BLaER1 (cell line): ENCODE measurements at regions not wholly inside any gene's neighbourhood (a gene's known extent, or its start where the extent isn't known, plus 50 kb on each side); places are given as distances from the start of the nearest gene placed in this dataset.

ENCODE experiments used
- H3K27ac ChIP-seq: shearing (Covaris generic); formaldehyde crosslinking; 2 replicates; pipeline ENCODE4 v1.8.1; 2022
- H3K27me3 ChIP-seq: shearing (Covaris generic); formaldehyde crosslinking; 2 replicates; pipeline ENCODE4 v1.8.1; 2022
- H3K36me3 ChIP-seq: shearing (Covaris generic); formaldehyde crosslinking; 2 replicates; pipeline ENCODE4 v1.8.1; 2022
- H3K4me1 ChIP-seq: shearing (Covaris generic); formaldehyde crosslinking; 2 replicates; pipeline ENCODE4 v1.8.1; 2022
- H3K4me2 ChIP-seq: shearing (Covaris generic); formaldehyde crosslinking; 2 replicates; pipeline ENCODE4 v1.8.1; 2022
- H3K4me3 ChIP-seq: shearing (Covaris generic); formaldehyde crosslinking; 2 replicates; pipeline ENCODE4 v1.8.1; 2022
- H3K9ac ChIP-seq: shearing (Covaris generic); formaldehyde crosslinking; 2 replicates; pipeline ENCODE4 v1.8.1; 2022
- H3K9me3 ChIP-seq: shearing (Covaris generic); formaldehyde crosslinking; 2 replicates; pipeline ENCODE4 v1.8.1; 2022
- H4K20me1 ChIP-seq: shearing (Covaris generic); formaldehyde crosslinking; 2 replicates; pipeline ENCODE4 v1.8.1; 2022
- Cebpa-rat ChIP-seq: shearing (Covaris generic); IDR thresholded peaks from 2 replicates; pipeline ENCODE4 v1.8.1; 2022

DNA sequence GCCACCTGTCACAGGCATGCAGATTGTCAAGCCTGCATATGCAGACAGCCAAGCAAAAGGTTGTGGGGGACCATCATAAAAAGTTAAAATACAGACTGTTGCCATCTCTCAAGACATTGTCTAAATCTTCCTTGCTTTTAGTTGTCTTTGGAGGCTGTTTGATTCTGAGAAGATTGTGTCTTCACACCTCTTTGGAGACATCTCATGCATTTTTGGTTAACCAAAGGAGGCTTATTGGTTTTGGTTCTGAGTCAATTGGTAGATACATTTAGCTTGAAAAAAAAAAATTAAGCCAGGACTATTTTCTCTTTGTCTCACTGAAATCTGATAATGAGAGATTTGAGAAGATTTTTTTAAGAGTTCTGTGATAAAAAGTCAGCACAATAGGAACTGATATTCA lies 217.6 kb downstream of the LYPLAL1 start:
- H4K20me1 ChIP-seq: no peaks in the 10 kb centered on the region
- no peaks in the 10 kb centered on the region for H3K27me3 ChIP-seq
- H3K27ac ChIP-seq: no peak overlapping the region
- no peaks in the 10 kb centered on the region for H3K4me1 ChIP-seq
- peaks cover 5% of the 10 kb centered on the region; the same call in 1 of the 2 replicates for H3K9me3 ChIP-seq
- no peak overlapping the region for H3K4me2 ChIP-seq
- no peak overlapping the region for H3K9ac ChIP-seq
- no peaks in the 10 kb centered on the region for H3K36me3 ChIP-seq
- TF ChIP-seq Cebpa-rat: no peak
- no peak overlapping the region for H3K4me3 ChIP-seq

DNA sequence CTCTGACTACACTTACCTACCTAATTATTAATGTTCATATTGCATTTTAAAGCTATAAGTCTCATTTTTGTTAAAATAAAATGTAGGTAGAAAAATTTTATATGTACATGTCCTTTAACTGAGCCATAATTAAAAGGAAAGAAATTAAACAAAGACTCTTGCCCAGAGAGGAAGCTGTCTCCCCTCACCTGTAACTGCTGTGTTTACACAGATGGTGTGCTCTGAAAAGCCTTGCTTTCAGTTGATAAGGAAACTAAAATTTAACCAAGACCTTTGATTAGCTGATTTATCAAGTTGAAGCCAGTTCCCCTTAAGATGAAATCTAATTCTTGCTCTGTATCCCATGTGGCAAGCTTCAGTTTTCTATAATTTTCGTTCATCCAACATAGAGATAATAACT lies 213.5 kb downstream of the LYPLAL1 start:
- Histone ChIP-seq H3K4me3 (no peak overlapping the region), H3K9me3 (no peaks in the 10 kb centered on the region), H3K9ac (no peak overlapping the region), H3K36me3 (no peaks in the 10 kb centered on the region), H4K20me1 (no peaks in the 10 kb centered on the region), H3K27me3 (no peaks in the 10 kb centered on the region), H3K27ac (no peak overlapping the region), H3K4me1 (no peaks in the 10 kb centered on the region), H3K4me2 (no peak overlapping the region)
- no peak for TF ChIP-seq Cebpa-rat

DNA sequence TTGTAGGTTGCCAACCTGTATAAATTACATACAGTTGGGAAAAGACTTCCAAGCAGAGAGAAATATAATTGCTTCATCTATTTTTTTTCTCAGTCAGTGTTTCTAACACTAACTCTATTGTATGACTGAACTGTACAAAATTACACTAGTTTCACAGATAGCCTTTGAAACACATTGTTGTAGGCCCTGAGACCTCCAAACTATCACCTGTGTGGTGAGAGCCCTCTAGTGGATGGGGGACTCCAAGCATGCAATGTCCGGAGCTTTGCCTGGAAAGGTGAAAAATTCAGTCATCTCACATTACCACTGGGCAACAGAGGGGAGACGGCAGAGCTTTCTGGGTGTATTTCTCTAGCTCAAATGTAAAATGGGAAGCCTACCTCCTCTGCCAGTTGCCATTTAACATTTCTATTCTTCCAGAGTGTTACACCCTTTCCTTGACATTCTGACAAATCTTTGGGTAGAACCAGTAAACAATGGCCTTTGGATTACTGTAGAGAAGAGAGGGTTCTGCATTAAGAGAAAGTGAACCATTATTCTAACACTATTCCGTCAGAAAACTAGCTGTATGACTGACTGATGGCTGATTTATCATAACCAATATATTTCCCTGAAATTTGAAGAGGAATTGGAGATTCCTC lies 212.2 kb downstream of the LYPLAL1 start:
- Histone ChIP-seq H3K4me3 (no peak overlapping the region), H3K4me1 (no peaks in the 10 kb centered on the region), H4K20me1 (no peaks in the 10 kb centered on the region), H3K9me3 (no peaks in the 10 kb centered on the region), H3K36me3 (no peaks in the 10 kb centered on the region), H3K9ac (no peak overlapping the region), H3K4me2 (no peak overlapping the region), H3K27ac (no peak overlapping the region), H3K27me3 (no peaks in the 10 kb centered on the region)
- no peak for TF ChIP-seq Cebpa-rat

DNA sequence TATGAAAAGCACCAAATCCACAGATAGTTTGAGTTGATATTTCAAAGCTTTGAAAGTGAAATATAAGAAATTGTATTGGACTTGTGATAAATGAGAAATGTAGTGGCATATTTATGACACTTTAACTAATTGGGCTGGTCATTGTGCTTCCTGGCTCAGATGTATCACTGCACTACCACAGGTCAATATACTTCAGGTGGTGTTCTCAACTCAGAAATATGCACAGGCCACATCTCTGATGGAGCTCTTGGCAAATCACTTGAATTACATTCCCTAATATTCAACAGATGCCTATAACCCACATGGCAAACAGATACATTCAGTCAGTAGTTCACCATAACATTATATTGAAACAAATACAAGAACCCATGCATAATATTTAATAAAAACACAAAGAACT lies 209.6 kb downstream of the LYPLAL1 start:
- Histone ChIP-seq H3K9ac (no peak overlapping the region), H4K20me1 (no peaks in the 10 kb centered on the region), H3K4me2 (no peak overlapping the region), H3K9me3 (no peaks in the 10 kb centered on the region), H3K27ac (no peak overlapping the region), H3K4me3 (no peak overlapping the region), H3K36me3 (no peaks in the 10 kb centered on the region), H3K4me1 (no peaks in the 10 kb centered on the region), H3K27me3 (no peaks in the 10 kb centered on the region)
- TF ChIP-seq Cebpa-rat: no peak

DNA sequence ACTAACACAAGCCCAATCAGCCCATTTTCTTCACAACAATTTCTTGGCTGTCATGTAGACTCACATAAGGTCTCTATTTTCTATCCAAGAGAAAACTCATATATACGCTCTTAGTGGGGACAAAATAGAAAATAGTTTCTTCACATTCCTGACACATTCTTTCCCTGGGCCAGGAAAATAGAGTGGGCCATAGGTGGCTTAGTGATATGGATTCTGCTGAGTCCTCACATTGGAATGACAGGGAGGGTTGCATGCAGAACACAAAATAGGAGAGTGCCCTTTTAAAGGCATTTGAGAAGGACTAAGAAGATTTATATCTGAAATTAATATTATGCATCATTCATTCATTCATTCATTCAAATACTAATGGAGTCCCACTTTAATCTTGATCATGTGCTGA lies 207.7 kb downstream of the LYPLAL1 start:
- Histone ChIP-seq H3K9ac (no peak overlapping the region), H3K4me3 (no peak overlapping the region), H3K36me3 (no peaks in the 10 kb centered on the region), H3K27ac (no peak overlapping the region), H4K20me1 (no peaks in the 10 kb centered on the region), H3K4me2 (no peak overlapping the region), H3K27me3 (no peaks in the 10 kb centered on the region), H3K9me3 (no peaks in the 10 kb centered on the region), H3K4me1 (no peaks in the 10 kb centered on the region)
- no peak for TF ChIP-seq Cebpa-rat

DNA sequence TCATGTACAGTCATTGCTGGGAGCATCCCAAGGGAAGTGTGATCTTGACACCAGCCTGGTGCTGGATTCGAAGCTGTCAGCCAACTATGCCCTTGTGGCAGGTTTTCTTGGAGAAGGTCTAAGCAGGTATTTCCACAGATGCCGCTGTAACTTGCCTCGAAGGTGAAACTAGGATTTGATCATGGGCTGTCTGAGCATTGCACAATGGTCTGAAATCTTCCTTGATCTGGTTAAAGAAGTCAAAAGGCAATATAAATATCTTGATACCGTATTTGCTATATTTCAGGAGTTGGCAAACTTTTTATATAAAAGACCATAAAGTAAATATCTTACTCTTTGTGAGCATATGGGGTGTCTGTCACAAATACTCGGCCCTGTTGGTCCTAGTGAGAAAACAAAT lies 206.8 kb downstream of the LYPLAL1 start:
- H4K20me1 ChIP-seq: no peaks in the 10 kb centered on the region
- no peak overlapping the region for H3K4me2 ChIP-seq
- TF ChIP-seq Cebpa-rat: no peak
- H3K27me3 ChIP-seq: no peaks in the 10 kb centered on the region
- H3K27ac ChIP-seq: no peak overlapping the region
- H3K4me1 ChIP-seq: no peaks in the 10 kb centered on the region
- no peak overlapping the region for H3K9ac ChIP-seq
- H3K4me3 ChIP-seq: no peak overlapping the region
- H3K36me3 ChIP-seq: no peaks in the 10 kb centered on the region
- H3K9me3 ChIP-seq: no peaks in the 10 kb centered on the region

DNA sequence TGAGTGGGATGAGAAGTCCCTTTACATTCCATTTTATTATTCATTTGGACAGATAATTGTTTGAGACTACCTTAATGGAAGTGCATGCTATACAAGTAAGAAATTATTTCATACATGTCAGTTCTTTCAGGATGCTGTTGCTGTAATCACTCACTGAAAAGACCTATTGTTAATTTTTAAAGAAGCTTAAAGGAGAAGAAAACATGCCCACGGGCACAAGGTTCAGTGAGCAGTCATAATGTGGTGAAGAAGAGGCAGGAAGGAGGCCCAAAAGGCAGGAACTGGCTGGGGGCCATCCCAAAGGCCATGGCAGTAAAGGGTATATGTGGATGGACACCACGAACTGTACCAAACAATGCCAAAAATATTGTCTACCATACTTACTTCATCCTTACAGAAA lies 206.0 kb downstream of the LYPLAL1 start:
- no peak for TF ChIP-seq Cebpa-rat
- Histone ChIP-seq H3K9ac (no peak overlapping the region), H4K20me1 (no peaks in the 10 kb centered on the region), H3K4me1 (no peaks in the 10 kb centered on the region), H3K4me3 (no peak overlapping the region), H3K27ac (no peak overlapping the region), H3K4me2 (no peak overlapping the region), H3K9me3 (no peaks in the 10 kb centered on the region), H3K36me3 (no peaks in the 10 kb centered on the region), H3K27me3 (no peaks in the 10 kb centered on the region)

DNA sequence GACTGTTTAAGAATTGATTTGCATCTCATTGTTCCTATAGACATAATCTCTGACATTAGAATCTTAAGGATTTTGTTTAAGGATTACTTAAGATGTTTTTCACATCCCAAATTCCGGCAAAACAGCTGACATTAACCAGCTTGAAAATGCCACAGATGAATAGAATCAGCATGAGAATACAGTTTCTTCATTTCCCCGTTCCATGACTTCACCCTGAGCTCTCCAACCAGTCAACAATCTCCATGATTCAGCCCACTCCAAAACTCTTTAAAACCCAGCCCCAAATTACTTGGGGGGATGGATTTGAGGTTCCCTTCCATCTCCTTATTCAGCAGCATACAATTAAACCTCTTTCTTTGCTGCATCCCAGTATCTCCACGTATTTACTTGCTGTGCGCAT lies 201.0 kb downstream of the LYPLAL1 start:
- H3K36me3 ChIP-seq: no peaks in the 10 kb centered on the region
- TF ChIP-seq Cebpa-rat: no peak
- H3K9ac ChIP-seq: no peak overlapping the region
- H4K20me1 ChIP-seq: no peaks in the 10 kb centered on the region
- H3K4me2 ChIP-seq: no peak overlapping the region
- H3K4me3 ChIP-seq: no peak overlapping the region
- H3K4me1 ChIP-seq: no peaks in the 10 kb centered on the region
- no peak overlapping the region for H3K27ac ChIP-seq
- no peaks in the 10 kb centered on the region for H3K9me3 ChIP-seq
- no peaks in the 10 kb centered on the region for H3K27me3 ChIP-seq

DNA sequence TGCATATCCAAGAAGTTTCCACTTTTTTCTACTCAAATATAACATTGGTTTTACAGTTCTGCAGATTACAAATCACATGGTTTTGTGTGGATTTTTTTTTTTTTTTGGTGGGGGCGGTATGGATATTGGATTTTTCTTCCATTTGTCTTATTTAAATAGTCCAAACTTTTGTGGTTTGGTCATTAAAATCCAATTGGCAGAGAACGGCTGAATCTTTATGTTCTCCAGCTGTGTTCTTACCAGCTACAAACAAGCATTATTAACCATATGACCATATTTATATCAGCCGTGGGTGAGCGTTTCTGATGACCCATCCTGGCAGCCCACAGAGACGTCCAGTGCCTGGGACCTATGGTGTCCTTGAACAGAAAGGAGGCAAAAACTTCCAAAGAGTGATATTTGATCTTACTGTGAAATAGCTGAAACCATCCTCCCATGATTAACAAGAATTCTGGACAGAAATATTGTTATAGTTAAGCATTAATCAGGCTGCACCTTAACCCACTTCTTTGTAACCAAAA lies 200.4 kb downstream of the LYPLAL1 start:
- TF ChIP-seq Cebpa-rat: no peak
- H3K27me3 ChIP-seq: no peaks in the 10 kb centered on the region
- no peaks in the 10 kb centered on the region for H3K9me3 ChIP-seq
- H3K27ac ChIP-seq: no peak overlapping the region
- no peaks in the 10 kb centered on the region for H4K20me1 ChIP-seq
- H3K36me3 ChIP-seq: no peaks in the 10 kb centered on the region
- H3K4me1 ChIP-seq: no peaks in the 10 kb centered on the region
- no peak overlapping the region for H3K4me3 ChIP-seq
- no peak overlapping the region for H3K9ac ChIP-seq
- H3K4me2 ChIP-seq: no peak overlapping the region

DNA sequence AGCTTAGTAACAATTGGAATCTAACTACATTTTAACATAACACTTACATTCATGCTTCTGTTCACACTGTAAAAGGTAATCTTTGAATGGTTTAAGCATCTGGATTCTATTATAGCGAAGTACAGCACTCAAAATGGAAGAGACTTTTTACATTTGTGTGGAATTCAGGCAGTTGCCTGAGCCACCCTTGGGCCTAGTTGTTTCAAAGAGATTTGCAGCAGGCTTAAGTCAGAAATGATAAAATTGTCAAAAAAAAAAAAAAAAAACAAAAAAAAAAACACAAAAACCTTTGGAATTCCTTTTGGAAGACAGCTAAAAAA lies 199.9 kb downstream of the LYPLAL1 start:
- H3K4me2 ChIP-seq: no peak overlapping the region
- H3K9ac ChIP-seq: no peak overlapping the region
- no peak overlapping the region for H3K4me3 ChIP-seq
- no peaks in the 10 kb centered on the region for H3K9me3 ChIP-seq
- H3K27ac ChIP-seq: no peak overlapping the region
- no peaks in the 10 kb centered on the region for H4K20me1 ChIP-seq
- no peaks in the 10 kb centered on the region for H3K4me1 ChIP-seq
- no peak for TF ChIP-seq Cebpa-rat
- H3K36me3 ChIP-seq: no peaks in the 10 kb centered on the region
- H3K27me3 ChIP-seq: no peaks in the 10 kb centered on the region
